ENCODE measurements at regions not wholly inside any gene's neighbourhood (a gene's known extent, or its start where the extent isn't known, plus 50 kb on each side); places are given as distances from the start of the nearest gene placed in this dataset.

DNA sequence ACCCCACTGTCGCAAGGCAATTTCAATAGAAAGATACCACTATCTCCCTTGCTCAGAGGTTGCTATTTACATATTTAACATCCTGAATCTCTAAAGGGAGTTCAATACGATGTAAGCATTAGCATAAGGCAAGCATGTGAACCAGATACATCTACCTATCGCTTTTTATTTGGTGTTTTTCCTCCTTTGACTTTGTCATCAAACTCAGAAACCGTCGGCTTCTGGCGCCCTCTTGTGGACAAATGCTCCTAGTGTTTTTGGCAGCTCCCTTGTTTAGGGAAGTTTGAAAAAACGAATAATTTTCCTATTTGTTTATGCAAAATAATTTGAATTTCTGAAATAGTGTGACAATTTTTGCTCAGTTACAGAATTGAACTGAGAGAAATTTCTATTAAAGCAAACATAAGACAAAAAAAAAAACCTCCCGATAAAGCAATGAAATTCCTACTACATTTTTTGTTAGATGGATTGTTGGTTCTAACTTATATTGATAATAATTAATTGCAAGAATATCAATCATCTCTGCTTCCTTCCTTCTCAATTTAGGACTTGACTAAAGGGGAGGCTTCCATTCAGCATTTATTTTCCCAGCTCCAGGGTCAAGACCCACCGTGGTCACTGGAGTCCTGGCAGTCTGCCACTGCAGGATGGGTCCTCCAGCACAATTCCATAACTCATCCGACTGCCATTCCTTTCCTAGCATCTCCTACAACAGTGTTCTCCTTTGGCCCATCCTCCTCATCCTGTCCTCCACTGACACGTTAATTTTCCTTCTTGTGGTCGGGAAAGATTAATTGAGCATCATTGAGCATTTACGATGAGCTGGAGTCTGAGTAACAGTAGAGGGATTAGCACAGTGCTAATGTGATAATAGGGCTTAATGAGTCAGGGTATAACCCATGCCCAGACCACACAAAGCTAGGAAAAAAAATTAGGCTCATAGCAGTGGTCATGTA lies 131.8 kb upstream of the CHD1 start:
- TF ChIP-seq CTCF (IDR thresholded peaks at IDR 0.05) (peak; percentile 84), ATF3 (CRISPR knock-in tag; conservative IDR thresholded peaks at IDR 0.05) (no peak)

All from WTC11 (cell line).